ENCODE measurements at regions not wholly inside any gene's neighbourhood (a gene's known extent, or its start where the extent isn't known, plus 50 kb on each side); places are given as distances from the start of the nearest gene placed in this dataset.

GRCh38 chr6:6886171-6886885, 221.4 kb upstream of the RREB1 start (continued):
- peak; percentile 47; the same call in 1 of the 2 replicates for TF ChIP-seq EP300 (IDR thresholded peaks at IDR 0.05; ENCODE audit: low read length)
- no peak for TF ChIP-seq ZNF282 (CRISPR knock-in tag; IDR thresholded peaks at IDR 0.05)
- TF ChIP-seq DEAF1 (CRISPR knock-in tag; IDR thresholded peaks at IDR 0.05) = no peak
- TF ChIP-seq, protein P1, sequence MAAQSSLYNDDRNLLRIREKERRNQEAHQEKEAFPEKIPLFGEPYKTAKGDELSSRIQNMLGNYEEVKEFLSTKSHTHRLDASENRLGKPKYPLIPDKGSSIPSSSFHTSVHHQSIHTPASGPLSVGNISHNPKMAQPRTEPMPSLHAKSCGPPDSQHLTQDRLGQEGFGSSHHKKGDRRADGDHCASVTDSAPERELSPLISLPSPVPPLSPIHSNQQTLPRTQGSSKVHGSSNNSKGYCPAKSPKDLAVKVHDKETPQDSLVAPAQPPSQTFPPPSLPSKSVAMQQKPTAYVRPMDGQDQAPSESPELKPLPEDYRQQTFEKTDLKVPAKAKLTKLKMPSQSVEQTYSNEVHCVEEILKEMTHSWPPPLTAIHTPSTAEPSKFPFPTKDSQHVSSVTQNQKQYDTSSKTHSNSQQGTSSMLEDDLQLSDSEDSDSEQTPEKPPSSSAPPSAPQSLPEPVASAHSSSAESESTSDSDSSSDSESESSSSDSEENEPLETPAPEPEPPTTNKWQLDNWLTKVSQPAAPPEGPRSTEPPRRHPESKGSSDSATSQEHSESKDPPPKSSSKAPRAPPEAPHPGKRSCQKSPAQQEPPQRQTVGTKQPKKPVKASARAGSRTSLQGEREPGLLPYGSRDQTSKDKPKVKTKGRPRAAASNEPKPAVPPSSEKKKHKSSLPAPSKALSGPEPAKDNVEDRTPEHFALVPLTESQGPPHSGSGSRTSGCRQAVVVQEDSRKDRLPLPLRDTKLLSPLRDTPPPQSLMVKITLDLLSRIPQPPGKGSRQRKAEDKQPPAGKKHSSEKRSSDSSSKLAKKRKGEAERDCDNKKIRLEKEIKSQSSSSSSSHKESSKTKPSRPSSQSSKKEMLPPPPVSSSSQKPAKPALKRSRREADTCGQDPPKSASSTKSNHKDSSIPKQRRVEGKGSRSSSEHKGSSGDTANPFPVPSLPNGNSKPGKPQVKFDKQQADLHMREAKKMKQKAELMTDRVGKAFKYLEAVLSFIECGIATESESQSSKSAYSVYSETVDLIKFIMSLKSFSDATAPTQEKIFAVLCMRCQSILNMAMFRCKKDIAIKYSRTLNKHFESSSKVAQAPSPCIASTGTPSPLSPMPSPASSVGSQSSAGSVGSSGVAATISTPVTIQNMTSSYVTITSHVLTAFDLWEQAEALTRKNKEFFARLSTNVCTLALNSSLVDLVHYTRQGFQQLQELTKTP (IDR thresholded peaks at IDR 0.05; ENCODE audit: low read depth in 1 of 2, partially characterized antibody in 2 of 2) = peak in 1 of 2 experiments; percentile 27
- 0 out of 2 replicates have a peak, but pooled peaks have one; percentile 48 for TF ChIP-seq NFIC (IDR thresholded peaks at IDR 0.05)
- TF ChIP-seq ZBTB33 (CRISPR knock-in tag; IDR thresholded peaks at IDR 0.05) = peak; percentile 58; the same call in 1 of the 2 replicates
- TF ChIP-seq ZFX (CRISPR knock-in tag; IDR thresholded peaks at IDR 0.05) = peak; percentile 84
- peak; percentile 25; the same call in 1 of the 2 replicates for TF ChIP-seq CTBP1 (IDR thresholded peaks at IDR 0.05; ENCODE audit: borderline replicate concordance)
- no peak for TF ChIP-seq JUND (IDR thresholded peaks at IDR 0.05; ENCODE audit: borderline replicate concordance, low read depth, low read length)
- TF ChIP-seq JUND (tag; IDR thresholded peaks at IDR 0.05; ENCODE audit: borderline replicate concordance, low read depth, low read length) = peak; percentile 78; the same call in 2 of the 3 replicates
- TF ChIP-seq, protein P2, sequence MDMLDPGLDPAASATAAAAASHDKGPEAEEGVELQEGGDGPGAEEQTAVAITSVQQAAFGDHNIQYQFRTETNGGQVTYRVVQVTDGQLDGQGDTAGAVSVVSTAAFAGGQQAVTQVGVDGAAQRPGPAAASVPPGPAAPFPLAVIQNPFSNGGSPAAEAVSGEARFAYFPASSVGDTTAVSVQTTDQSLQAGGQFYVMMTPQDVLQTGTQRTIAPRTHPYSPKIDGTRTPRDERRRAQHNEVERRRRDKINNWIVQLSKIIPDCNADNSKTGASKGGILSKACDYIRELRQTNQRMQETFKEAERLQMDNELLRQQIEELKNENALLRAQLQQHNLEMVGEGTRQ (CRISPR knock-in tag; IDR thresholded peaks at IDR 0.05) = 0 out of 2 replicates have a peak, but pooled peaks have one; percentile 25
- peak; percentile 81 for TF ChIP-seq PKNOX1 (IDR thresholded peaks at IDR 0.05)
- 0 out of 2 replicates have a peak, but pooled peaks have one; percentile 14 for TF ChIP-seq TEAD2 (tag; IDR thresholded peaks at IDR 0.05)
- TF ChIP-seq ZNF79 (CRISPR knock-in tag; IDR thresholded peaks at IDR 0.05; ENCODE audit: low read depth) = no peak
- TF ChIP-seq XRCC3 (IDR thresholded peaks at IDR 0.05) = no peak
- TF ChIP-seq KLF1 (tag; IDR thresholded peaks at IDR 0.05) = 0 out of 2 replicates have a peak, but pooled peaks have one; percentile 61
- TF ChIP-seq SMARCB1 (IDR thresholded peaks at IDR 0.05; ENCODE audit: insufficient read length, low read depth) = no peak
- 0 out of 2 replicates have a peak, but pooled peaks have one; percentile 44 for TF ChIP-seq ERF (CRISPR knock-in tag; IDR thresholded peaks at IDR 0.05)

Data from K562 (cell line).